ENCODE measurements at regions not wholly inside any gene's neighbourhood (a gene's known extent, or its start where the extent isn't known, plus 50 kb on each side); places are given as distances from the start of the nearest gene placed in this dataset.

GRCh38 chr2:217314021-217314460, 454.2 kb upstream of the TNP1 start:
- TF ChIP-seq CTCF (conservative IDR thresholded peaks at IDR 0.05; ENCODE audit: low read depth in 2 of 2), result no peak
- TF ChIP-seq, protein P1, sequence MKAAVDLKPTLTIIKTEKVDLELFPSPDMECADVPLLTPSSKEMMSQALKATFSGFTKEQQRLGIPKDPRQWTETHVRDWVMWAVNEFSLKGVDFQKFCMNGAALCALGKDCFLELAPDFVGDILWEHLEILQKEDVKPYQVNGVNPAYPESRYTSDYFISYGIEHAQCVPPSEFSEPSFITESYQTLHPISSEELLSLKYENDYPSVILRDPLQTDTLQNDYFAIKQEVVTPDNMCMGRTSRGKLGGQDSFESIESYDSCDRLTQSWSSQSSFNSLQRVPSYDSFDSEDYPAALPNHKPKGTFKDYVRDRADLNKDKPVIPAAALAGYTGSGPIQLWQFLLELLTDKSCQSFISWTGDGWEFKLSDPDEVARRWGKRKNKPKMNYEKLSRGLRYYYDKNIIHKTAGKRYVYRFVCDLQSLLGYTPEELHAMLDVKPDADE (IDR thresholded peaks at IDR 0.05), result no peak
- no peak for TF ChIP-seq EZH2phosphoT487 (IDR thresholded peaks at IDR 0.05; ENCODE audit: unreplicated experiment)
